Body of pancreas (tissue), 4 donors: ENCODE measurements at regions not wholly inside any gene's neighbourhood (a gene's known extent, or its start where the extent isn't known, plus 50 kb on each side); places are given as distances from the start of the nearest gene placed in this dataset.

Source experiments
- ATAC-seq: fragments of 150-250 bp; one replicate; pipeline ENCODE4 v1.9.1; 2016
- DNase-seq, 4 donors: peaks; one replicate each; pipeline ENCODE4 v3.0.0-alpha.2; 2019
- H3K27ac ChIP-seq, 4 donors: fragments of 200-600 bp; sonication (generic); 1 replicate in 3 of 4; 2 replicates in 1 of 4; pipeline versions ENCODE4 v1.5.1 to v1.6.1; 2016 to 2019; ENCODE audit warnings: mild to moderate bottlenecking in 1 of 4, mixed read lengths in 1 of 4, moderate library complexity in 1 of 4
- H3K27me3 ChIP-seq, 2 donors: fragments of 200-600 bp; sonication (generic); one replicate each; pipeline ENCODE4 v1.6.0; 2016; ENCODE audit warnings: mild to moderate bottlenecking in 1 of 2
- H3K36me3 ChIP-seq, 2 donors: fragments of 200-600 bp; sonication (generic); replicated peaks in 1 of 2; 2 replicates each; pipeline ENCODE4 v1.5.1; 2016; ENCODE audit warnings: low read depth in 2 of 2; ENCODE audit not compliant: insufficient read depth in 1 of 2
- H3K4me1 ChIP-seq: fragments of 200-600 bp; sonication (generic); one replicate; pipeline ENCODE4 v1.6.0; 2016
- H3K4me3 ChIP-seq, 2 donors: fragments of 200-600 bp; sonication (generic); 1 replicate in 1 of 2; 2 replicates in 1 of 2; pipeline ENCODE4 v1.5.1; 2016 to 2019
- H3K9me3 ChIP-seq, 3 donors: fragments of 200-600 bp; sonication (generic); 1 replicate in 2 of 3; 2 replicates in 1 of 3; pipeline ENCODE4 v1.5.1; 2016
- CTCF ChIP-seq, 7 experiments: fragments of 450-650 bp in 4 of 7; fragments of 200-600 bp in 3 of 7; sonication (generic) in 3 of 7; IDR thresholded peaks; one replicate each; pipeline ENCODE4 v1.5.1; 2016 to 2019; ENCODE audit warnings: antibody characterized with exemption in 7 of 7
- POLR2A ChIP-seq, 3 donors: fragments of 450-650 bp; IDR thresholded peaks; one replicate each; pipeline ENCODE4 v1.6.1; 2016; ENCODE audit warnings: antibody characterized with exemption in 3 of 3, mild to moderate bottlenecking in 2 of 3
- WGBS, 2 donors: methylation state at CpG; one replicate each; pipeline ENCODE4 v1.1.5; 2017; 5-methylcytosine and 5-hydroxymethylcytosine counted together
- intact Hi-C: fragments of 100-400 bp; cut with DNase I; formaldehyde crosslinking; loops from one replicate; pipeline ENCODE4 v1.15.1; 2023

- whole genome bisulfite sequencing, 2 donors = 26 to 31% methylated on average over 6 of the region's 6 CpGs
- DNase-seq (no peak), ATAC-seq (no peak)
- TF ChIP-seq POLR2A (IDR thresholded peaks at IDR 0.05) (no peak), CTCF (IDR thresholded peaks at IDR 0.05) (no peak)
- intact Hi-C loops = no loop called here
- H3K9me3 ChIP-seq = no peaks in the 10 kb centered on the region
- no peaks in the 10 kb centered on the region for H3K36me3 ChIP-seq
- H3K27me3 ChIP-seq = no peaks in the 10 kb centered on the region
- no peaks in the 10 kb centered on the region for H3K4me1 ChIP-seq
- H3K27ac ChIP-seq = no peak overlapping the region
- no peak overlapping the region for H3K4me3 ChIP-seq
Observed at GRCh38 chr10:8400151-8400550, 345.7 kb downstream of the GATA3 start.

- no peak overlapping the region for H3K27ac ChIP-seq
- WGBS, 2 donors = 45 to 48% methylated on average over 3 of the region's 3 CpGs
- no peak for TF ChIP-seq CTCF (IDR thresholded peaks at IDR 0.05)
- TF ChIP-seq POLR2A (IDR thresholded peaks at IDR 0.05) = no peak
- H3K9me3 ChIP-seq = no peaks in the 10 kb centered on the region
- no peak overlapping the region for H3K4me3 ChIP-seq
- DNase-seq = no peak
- ATAC-seq = no peak
- intact Hi-C loops = no loop called here
- H3K27me3 ChIP-seq = no peaks in the 10 kb centered on the region
- no peaks in the 10 kb centered on the region for H3K36me3 ChIP-seq
- H3K4me1 ChIP-seq = no peaks in the 10 kb centered on the region
Observed at GRCh38 chr10:8400892-8401291, 346.4 kb downstream of the GATA3 start.

- TF ChIP-seq POLR2A (IDR thresholded peaks at IDR 0.05) (no peak), CTCF (IDR thresholded peaks at IDR 0.05) (no peak)
- Histone ChIP-seq H3K9me3 (no peaks in the 10 kb centered on the region), H3K27me3 (no peaks in the 10 kb centered on the region), H3K27ac (no peak overlapping the region), H3K36me3 (no peaks in the 10 kb centered on the region), H3K4me3 (no peak overlapping the region), H3K4me1 (no peaks in the 10 kb centered on the region)
- ATAC-seq = no peak
- intact Hi-C loops = no loop called here
- DNase-seq = no peak
- 73 to 78% methylated on average over 4 of the region's 4 CpGs for WGBS, 2 donors
Observed at GRCh38 chr10:8401531-8401930, 347.0 kb downstream of the GATA3 start.

DNA sequence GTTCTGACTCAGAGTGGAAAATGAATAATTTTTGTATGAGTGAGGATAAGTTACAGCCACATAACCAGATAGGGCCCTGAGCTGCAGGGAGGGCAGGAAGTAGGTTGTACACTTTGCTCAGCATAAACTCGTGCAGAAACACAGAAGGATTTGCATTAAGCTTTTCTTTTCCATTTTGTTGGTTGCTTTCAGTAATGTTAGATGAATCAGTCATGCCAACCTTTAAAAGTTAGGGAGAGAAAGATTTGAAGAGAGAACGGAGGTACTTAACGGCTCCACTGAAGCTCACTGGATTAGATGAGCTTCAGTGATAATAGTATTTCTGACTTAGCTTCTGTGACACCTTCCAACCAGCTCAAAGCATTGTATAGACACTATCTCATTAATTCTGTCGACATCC is 348.1 kb downstream of the GATA3 start:
- ATAC-seq = no peak
- H3K9me3 ChIP-seq = no peaks in the 10 kb centered on the region
- 36 to 49% methylated on average over 4 of the region's 4 CpGs for WGBS, 2 donors

More for the DNA sequence above, 348.1 kb downstream of the GATA3 start:
- TF ChIP-seq CTCF (IDR thresholded peaks at IDR 0.05) = no peak
- TF ChIP-seq POLR2A (IDR thresholded peaks at IDR 0.05) = no peak
- Histone ChIP-seq H3K27me3 (no peaks in the 10 kb centered on the region), H3K36me3 (no peaks in the 10 kb centered on the region), H3K27ac (no peak overlapping the region), H3K4me3 (no peak overlapping the region), H3K4me1 (no peaks in the 10 kb centered on the region)
- DNase-seq = no peak
- intact Hi-C loops = no loop called here
